Cardiac fibroblast (primary cell): ENCODE measurements at regions not wholly inside any gene's neighbourhood (a gene's known extent, or its start where the extent isn't known, plus 50 kb on each side); places are given as distances from the start of the nearest gene placed in this dataset.
"Not testable (repeated sequence)": the region's sequence is repeated elsewhere in the genome, so short reads cannot be mapped to it uniquely, and the experiment has no call there.

Experiments used
- DNase-seq, 2 donors: peaks; one replicate each; pipeline versions ENCODE4 v3.0.0 to v3.0.0-alpha.2; 2010; ENCODE audit warnings: low read depth in 2 of 2
- H3K4me3 ChIP-seq, 2 donors: replicated peaks in 1 of 2; 1 replicate in 1 of 2; 2 replicates in 1 of 2; pipeline ENCODE4 v1.5.1; 2011; ENCODE audit warnings: low read depth in 2 of 2, low read length in 2 of 2, mild to moderate bottlenecking in 2 of 2, moderate library complexity in 1 of 2
- TF ChIP-seq, protein P1 (sequence below): IDR thresholded peaks from one replicate; pipeline ENCODE4 v1.5.1; 2011; ENCODE audit warnings: low read depth, mild to moderate bottlenecking, low read length, inconsistent platforms

DNA sequence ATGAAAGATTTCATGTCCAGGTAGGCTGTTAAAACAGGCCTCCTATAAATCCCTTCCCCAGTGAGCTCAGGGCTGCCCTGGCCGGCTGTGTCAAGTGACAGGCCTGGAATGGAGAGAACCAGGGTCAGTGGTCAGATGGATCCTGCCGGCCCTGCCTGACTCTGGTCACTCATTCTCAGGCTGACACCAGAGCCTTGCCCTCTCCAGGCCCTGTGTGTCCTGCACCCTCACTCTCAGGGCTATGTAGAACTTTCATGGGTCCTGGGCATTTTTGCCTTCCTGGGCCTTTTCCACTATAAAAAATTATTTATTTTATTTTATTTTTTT lies 82.0 kb upstream of the RGPD5 start:
- no peak for DNase-seq
- TF ChIP-seq, protein P1, sequence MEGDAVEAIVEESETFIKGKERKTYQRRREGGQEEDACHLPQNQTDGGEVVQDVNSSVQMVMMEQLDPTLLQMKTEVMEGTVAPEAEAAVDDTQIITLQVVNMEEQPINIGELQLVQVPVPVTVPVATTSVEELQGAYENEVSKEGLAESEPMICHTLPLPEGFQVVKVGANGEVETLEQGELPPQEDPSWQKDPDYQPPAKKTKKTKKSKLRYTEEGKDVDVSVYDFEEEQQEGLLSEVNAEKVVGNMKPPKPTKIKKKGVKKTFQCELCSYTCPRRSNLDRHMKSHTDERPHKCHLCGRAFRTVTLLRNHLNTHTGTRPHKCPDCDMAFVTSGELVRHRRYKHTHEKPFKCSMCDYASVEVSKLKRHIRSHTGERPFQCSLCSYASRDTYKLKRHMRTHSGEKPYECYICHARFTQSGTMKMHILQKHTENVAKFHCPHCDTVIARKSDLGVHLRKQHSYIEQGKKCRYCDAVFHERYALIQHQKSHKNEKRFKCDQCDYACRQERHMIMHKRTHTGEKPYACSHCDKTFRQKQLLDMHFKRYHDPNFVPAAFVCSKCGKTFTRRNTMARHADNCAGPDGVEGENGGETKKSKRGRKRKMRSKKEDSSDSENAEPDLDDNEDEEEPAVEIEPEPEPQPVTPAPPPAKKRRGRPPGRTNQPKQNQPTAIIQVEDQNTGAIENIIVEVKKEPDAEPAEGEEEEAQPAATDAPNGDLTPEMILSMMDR, result no peak
- no peak overlapping the region for H3K4me3 ChIP-seq

DNA sequence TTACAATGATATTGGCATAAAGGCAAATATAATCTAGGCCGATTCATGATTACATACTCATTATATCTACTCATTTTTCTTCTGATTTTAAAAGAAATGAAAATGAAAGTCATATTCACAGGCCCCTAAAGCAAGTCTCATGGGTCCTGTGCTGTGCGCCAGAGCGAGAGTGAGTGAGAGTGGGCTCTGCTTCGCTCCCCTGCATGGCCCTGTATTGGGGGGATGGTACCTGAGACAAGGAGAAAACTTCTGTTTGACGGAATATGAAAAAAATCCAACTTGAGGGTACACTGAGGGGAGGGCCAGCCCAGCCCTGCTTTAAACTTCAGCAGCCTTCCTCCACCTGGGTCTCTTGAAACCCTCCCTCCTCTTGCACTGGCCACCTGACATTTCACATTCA lies 81.4 kb upstream of the RGPD5 start:
- DNase-seq, result no peak
- TF ChIP-seq, protein P1, result no peak

DNA sequence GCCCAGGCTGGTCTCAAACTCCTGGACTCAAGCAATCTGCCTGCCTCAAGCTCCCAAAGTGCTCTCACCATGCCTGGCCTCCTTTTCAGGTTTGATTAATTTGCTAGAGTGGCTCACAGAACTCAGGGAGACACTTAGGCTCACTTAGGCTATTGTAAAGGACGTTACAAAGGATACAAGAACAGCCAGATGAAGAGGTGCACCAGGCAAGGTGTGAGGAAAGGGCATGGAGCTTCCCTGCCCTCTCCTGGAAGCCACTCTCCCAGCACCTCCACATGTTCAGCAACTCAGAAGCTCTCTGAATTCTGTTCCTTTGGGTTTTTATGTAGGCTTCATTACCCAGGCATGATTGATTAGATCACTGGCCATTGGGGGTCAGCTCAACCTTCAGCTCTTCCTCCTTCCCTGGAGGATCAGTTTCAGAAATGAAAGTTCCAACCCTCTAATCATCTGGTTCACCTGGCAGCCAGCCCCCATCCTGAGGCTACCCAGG lies 78.7 kb upstream of the RGPD5 start:
- DNase-seq, result peak; percentile 27 to 45
- TF ChIP-seq, protein P1, result peak; percentile 40
- no peak overlapping the region for H3K4me3 ChIP-seq

More for the DNA sequence above, 81.4 kb upstream of the RGPD5 start:
- H3K4me3 ChIP-seq, result no peak overlapping the region

DNA sequence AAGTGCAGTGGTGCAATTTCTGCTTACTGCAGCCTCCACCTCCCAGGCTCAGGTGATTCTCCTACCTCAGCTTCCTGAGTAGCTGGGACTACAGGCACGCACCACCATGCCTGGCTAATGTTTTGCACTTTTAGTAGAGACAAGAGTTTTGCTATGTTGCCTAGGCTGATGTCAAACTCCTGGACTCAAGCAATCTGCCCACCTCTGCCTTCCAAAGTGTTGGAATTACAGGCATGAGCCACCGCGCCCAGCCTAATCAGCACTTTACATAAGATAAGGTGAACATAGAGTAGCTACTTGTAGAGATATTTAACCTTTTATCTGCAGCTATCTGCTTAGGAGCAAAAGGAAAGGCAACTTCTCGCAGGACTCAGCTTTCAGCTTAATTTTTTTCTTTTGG lies 77.5 kb upstream of the RGPD5 start:
- H3K4me3 ChIP-seq, DNase-seq: not testable (repeated sequence)

DNA sequence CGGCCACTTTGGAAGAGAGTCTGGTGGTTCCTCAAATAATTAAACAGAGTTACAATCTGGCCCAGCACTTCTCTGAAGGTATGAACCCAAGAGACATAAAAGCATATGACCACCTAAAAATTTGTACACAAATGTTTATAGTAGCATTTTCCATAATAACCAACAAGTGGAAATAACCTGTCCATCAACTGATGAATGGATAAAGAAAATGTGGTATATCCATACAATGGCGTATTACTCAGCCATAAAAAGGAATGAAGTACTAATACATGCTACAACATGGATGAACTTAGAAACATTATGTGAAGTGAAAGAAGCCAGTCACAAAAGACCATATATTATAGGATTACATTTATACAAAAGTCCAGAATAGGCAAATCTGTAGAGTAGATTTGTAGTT lies 76.0 kb upstream of the RGPD5 start:
- DNase-seq, result no peak
- no peak overlapping the region for H3K4me3 ChIP-seq
- TF ChIP-seq, protein P1, result no peak

DNA sequence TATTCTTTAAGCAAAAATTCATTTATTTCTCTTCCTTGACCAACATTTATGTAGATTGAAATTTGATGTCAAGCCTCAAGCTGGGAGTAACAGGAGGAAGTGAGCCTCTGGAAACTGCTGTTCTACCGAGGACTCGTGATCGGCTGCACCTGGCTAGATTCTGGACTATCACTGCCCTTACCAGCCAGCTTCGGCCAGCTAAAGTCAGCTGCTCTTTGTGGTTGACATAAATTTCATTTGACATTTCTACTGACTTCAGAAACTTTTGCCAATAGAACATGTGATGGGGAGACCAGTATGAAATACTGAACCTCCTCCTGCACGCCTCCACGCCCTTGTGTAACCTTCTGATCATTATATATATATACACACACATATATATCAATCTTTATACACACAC lies 74.2 kb upstream of the RGPD5 start:
- no peak for DNase-seq
- no peak overlapping the region for H3K4me3 ChIP-seq
- TF ChIP-seq, protein P1, result no peak

DNA sequence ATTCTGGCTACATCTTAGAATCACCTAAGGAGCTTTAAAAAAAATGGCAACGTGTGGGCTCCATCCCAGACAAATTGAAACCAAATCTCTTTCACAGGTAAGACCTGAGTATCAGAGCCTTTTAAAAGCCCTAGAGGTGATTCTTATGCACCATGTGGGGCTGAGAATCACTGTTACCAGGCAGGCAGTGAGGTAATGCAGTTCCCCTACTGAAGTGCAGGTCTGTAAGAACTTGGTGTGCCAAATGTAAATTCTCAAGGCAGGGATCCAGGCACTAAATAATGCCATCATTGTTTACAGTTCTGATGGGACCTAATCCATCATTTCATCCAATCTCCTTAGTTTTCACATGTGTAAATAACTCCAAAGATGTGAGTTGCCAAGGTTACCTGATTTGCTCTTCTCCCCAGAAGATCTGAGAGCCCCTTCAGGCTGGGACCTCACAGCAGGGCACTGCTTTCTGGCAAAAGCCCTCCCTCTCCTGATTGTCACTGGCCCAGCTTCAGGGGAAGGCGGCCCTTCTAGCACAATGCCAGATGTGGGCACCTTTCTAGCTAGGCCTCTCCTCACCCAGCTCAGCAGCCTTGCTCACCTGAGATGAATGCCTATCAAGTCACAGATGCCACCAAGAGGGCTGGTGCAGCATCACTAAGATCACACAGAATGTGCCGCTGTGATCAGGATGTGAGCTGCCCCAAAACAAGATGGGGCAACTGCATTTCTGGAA lies 73.6 kb upstream of the RGPD5 start:
- no peak overlapping the region for H3K4me3 ChIP-seq
- no peak for DNase-seq
- TF ChIP-seq, protein P1, result no peak
